Thoracic aorta (tissue), 2 donors: ENCODE measurements at regions not wholly inside any gene's neighbourhood (a gene's known extent, or its start where the extent isn't known, plus 50 kb on each side); places are given as distances from the start of the nearest gene placed in this dataset.

Source experiments
- ATAC-seq: fragments of 150-250 bp; one replicate; pipeline ENCODE4 v1.8.0; 2017; ENCODE audit warnings: low read depth; ENCODE audit not compliant: insufficient number of reproducible peaks, low FRiP score
- DNase-seq: peaks from one replicate; pipeline ENCODE4 v3.0.0-alpha.2; 2020; ENCODE audit warnings: low spot score
- H3K27ac ChIP-seq, 2 donors: fragments of 200-600 bp; sonication (generic); 1 replicate in 1 of 2; 2 replicates in 1 of 2; pipeline ENCODE4 v1.5.1; 2016; ENCODE audit warnings: mild to moderate bottlenecking in 2 of 2, moderate library complexity in 2 of 2
- H3K27me3 ChIP-seq: fragments of 200-600 bp; sonication (generic); replicated peaks from 2 replicates; pipeline ENCODE4 v1.6.0; 2016; ENCODE audit warnings: mild to moderate bottlenecking; ENCODE audit not compliant: insufficient read depth
- H3K36me3 ChIP-seq: fragments of 200-600 bp; sonication (generic); one replicate; pipeline ENCODE4 v1.5.1; 2016
- H3K4me1 ChIP-seq, 2 donors: fragments of 200-600 bp; sonication (generic); 1 replicate in 1 of 2; 2 replicates in 1 of 2; pipeline versions ENCODE4 v1.5.1 to v1.6.0; 2016; ENCODE audit warnings: low read depth in 2 of 2, mild to moderate bottlenecking in 1 of 2; ENCODE audit not compliant: control insufficient read depth in 1 of 2
- H3K4me3 ChIP-seq: fragments of 200-600 bp; sonication (generic); 2 replicates; pipeline ENCODE4 v1.5.1; 2016; ENCODE audit warnings: mild to moderate bottlenecking
- H3K9me3 ChIP-seq: fragments of 200-600 bp; sonication (generic); 2 replicates; pipeline ENCODE4 v1.5.1; 2016
- CTCF ChIP-seq: fragments of 200-600 bp; sonication (generic); IDR thresholded peaks from one replicate; pipeline ENCODE4 v1.5.1; 2019; ENCODE audit warnings: antibody characterized with exemption

- no peak overlapping the region for H3K27ac ChIP-seq
- no peaks in the 10 kb centered on the region for H3K27me3 ChIP-seq
- no peak for TF ChIP-seq CTCF
- no peaks in the 10 kb centered on the region for H3K4me1 ChIP-seq
- H3K9me3 ChIP-seq: no peaks in the 10 kb centered on the region
- DNase-seq (no peak), ATAC-seq (no peak)
- no peak overlapping the region for H3K4me3 ChIP-seq
- no peaks in the 10 kb centered on the region for H3K36me3 ChIP-seq
Observed at GRCh38 chr21:16800536-16801275, 712.1 kb upstream of the CXADR start.

- Histone ChIP-seq H3K27ac (no peak overlapping the region), H3K36me3 (no peaks in the 10 kb centered on the region), H3K9me3 (no peaks in the 10 kb centered on the region), H3K27me3 (no peaks in the 10 kb centered on the region), H3K4me3 (no peak overlapping the region), H3K4me1 (no peaks in the 10 kb centered on the region)
- no peak for DNase-seq
- TF ChIP-seq CTCF: no peak
- ATAC-seq: no peak
Observed at GRCh38 chr21:16811011-16811410, 701.8 kb upstream of the CXADR start.

GRCh38 chr21:16811970-16812369, 700.9 kb upstream of the CXADR start:
- ATAC-seq (no peak), DNase-seq (no peak)
- H3K4me3 ChIP-seq: no peak overlapping the region
- no peaks in the 10 kb centered on the region for H3K9me3 ChIP-seq
- no peaks in the 10 kb centered on the region for H3K4me1 ChIP-seq
- H3K27me3 ChIP-seq: no peaks in the 10 kb centered on the region
- H3K36me3 ChIP-seq: no peaks in the 10 kb centered on the region
- TF ChIP-seq CTCF: no peak
- H3K27ac ChIP-seq: no peak overlapping the region

GRCh38 chr21:16815243-16815642, 697.6 kb upstream of the CXADR start:
- Histone ChIP-seq H3K4me1 (no peaks in the 10 kb centered on the region), H3K27me3 (no peaks in the 10 kb centered on the region), H3K4me3 (no peak overlapping the region), H3K27ac (no peak overlapping the region), H3K9me3 (no peaks in the 10 kb centered on the region), H3K36me3 (no peaks in the 10 kb centered on the region)
- DNase-seq (no peak), ATAC-seq (no peak)
- TF ChIP-seq CTCF: no peak

- DNase-seq (no peak), ATAC-seq (no peak)
- H3K36me3 ChIP-seq: no peaks in the 10 kb centered on the region
- TF ChIP-seq CTCF: no peak
- H3K9me3 ChIP-seq: no peaks in the 10 kb centered on the region
- no peaks in the 10 kb centered on the region for H3K4me1 ChIP-seq
- no peak overlapping the region for H3K4me3 ChIP-seq
- H3K27ac ChIP-seq: no peak overlapping the region
- H3K27me3 ChIP-seq: no peaks in the 10 kb centered on the region
Observed at GRCh38 chr21:16821588-16821987, 691.3 kb upstream of the CXADR start.
